GM21447 (cell line): ENCODE measurements at regions not wholly inside any gene's neighbourhood (a gene's known extent, or its start where the extent isn't known, plus 50 kb on each side); places are given as distances from the start of the nearest gene placed in this dataset.

Source experiments
- ATAC-seq: cut with Tn5 transposase; IDR thresholded peaks from one replicate; pipeline ENCODE4 v1.9.1; 2021; ENCODE audit not compliant: unreplicated experiment

- ATAC-seq, result no peak
Measured at GRCh38 chr11:116317212-116317611, 455.6 kb downstream of the BUD13 start.

GRCh38 chr11:116314006-116314405 lies 458.8 kb downstream of the BUD13 start:
- no peak for ATAC-seq

GRCh38 chr11:116312570-116313391 lies 460.0 kb downstream of the BUD13 start:
- no peak for ATAC-seq

- ATAC-seq, result no peak
Measured at GRCh38 chr11:116311206-116311605, 461.6 kb downstream of the BUD13 start.

GRCh38 chr11:116310698-116311097 lies 462.1 kb downstream of the BUD13 start:
- no peak for ATAC-seq

GRCh38 chr11:116310226-116310625 lies 462.6 kb downstream of the BUD13 start:
- ATAC-seq, result no peak

GRCh38 chr11:116309446-116309845 lies 463.3 kb downstream of the BUD13 start:
- no peak for ATAC-seq

GRCh38 chr11:116302756-116303155 lies 470.0 kb downstream of the BUD13 start:
- ATAC-seq, result no peak

GRCh38 chr11:116301141-116301540 lies 471.6 kb downstream of the BUD13 start:
- no peak for ATAC-seq

GRCh38 chr11:116300232-116300631 lies 472.6 kb downstream of the BUD13 start:
- no peak for ATAC-seq

- ATAC-seq, result no peak
Measured at GRCh38 chr11:116294630-116295029, 478.2 kb downstream of the BUD13 start.

GRCh38 chr11:116287866-116288265 lies 484.9 kb downstream of the BUD13 start:
- ATAC-seq, result no peak

GRCh38 chr11:116285026-116285425 lies 487.8 kb downstream of the BUD13 start:
- no peak for ATAC-seq

- ATAC-seq, result no peak
Measured at GRCh38 chr11:116283300-116283699, 489.5 kb downstream of the BUD13 start.

GRCh38 chr11:116282481-116282880 lies 490.3 kb downstream of the BUD13 start:
- no peak for ATAC-seq

- ATAC-seq, result no peak
Measured at GRCh38 chr11:116281173-116282160, 491.3 kb downstream of the BUD13 start.

- ATAC-seq, result no peak
Measured at GRCh38 chr11:116279511-116279910, 493.3 kb downstream of the BUD13 start.

GRCh38 chr11:116278076-116278475 lies 494.7 kb downstream of the BUD13 start:
- ATAC-seq, result no peak

- peak; percentile 87 for ATAC-seq
Measured at GRCh38 chr11:116276051-116277044, 496.4 kb downstream of the BUD13 start.

- no peak for ATAC-seq
Measured at GRCh38 chr11:116275635-116276034, 497.2 kb downstream of the BUD13 start.

GRCh38 chr11:116274521-116274920 lies 498.3 kb downstream of the BUD13 start:
- no peak for ATAC-seq
